HG02798 (cell line): ENCODE measurements at regions not wholly inside any gene's neighbourhood (a gene's known extent, or its start where the extent isn't known, plus 50 kb on each side); places are given as distances from the start of the nearest gene placed in this dataset.
"Not testable (repeated sequence)": the region's sequence is repeated elsewhere in the genome, so short reads cannot be mapped to it uniquely, and the experiment has no call there.

Experiments used
- ATAC-seq: cut with Tn5 transposase; IDR thresholded peaks from one replicate; pipeline ENCODE4 v1.9.1; 2021; ENCODE audit warnings: mild to moderate bottlenecking; ENCODE audit not compliant: unreplicated experiment, poor library complexity

DNA sequence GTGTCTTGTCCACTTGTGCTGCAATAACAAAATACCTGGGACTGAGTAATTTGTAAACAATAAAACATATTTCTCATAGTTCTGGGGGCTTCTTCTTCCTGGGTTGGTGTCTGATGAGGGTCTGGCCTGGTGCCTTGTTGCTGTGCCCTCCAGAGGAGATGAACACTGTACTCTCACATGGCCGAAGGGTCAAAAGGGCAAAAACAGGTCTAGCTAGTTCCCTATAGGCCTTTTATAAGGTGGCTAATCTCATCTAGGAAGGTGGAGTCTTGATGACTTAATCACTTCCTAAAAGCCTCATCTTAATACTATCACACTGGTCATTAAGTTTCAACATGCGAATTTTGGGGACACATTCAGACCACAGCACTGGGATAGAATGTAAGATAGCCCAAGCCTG lies 228.4 kb downstream of the TLE3 start:
- no peak for ATAC-seq

DNA sequence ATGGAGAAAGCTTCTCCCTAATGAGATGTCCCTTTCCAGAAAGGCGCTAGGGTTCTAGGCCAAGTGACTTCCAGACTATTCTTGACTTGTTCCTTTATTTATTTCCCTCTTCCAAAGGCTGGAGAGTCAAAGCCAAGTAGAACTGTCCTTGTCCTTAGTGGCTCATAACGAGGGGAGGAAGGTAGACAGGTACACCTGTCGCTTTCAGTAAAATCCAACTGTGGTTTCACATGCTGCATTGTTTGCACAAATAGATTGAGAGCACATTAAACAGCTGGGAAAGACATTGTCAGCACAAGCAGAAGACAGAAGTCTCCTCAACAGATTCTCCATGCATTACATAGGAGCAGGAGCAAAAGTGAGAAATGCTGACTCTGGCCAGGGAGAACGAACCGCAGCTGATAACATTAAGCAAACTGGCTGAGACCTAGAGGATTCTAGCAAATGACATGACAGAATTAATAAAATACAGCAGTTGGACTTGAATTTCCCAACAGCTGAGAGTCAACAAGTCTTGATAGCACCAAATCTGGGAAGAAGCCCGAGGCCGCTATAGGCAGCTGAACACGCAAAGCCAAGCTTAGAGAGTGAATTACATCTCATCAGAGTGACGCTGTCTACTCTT lies 227.7 kb downstream of the TLE3 start:
- no peak for ATAC-seq

GRCh38 chr15:69871511-69872134 lies 226.1 kb downstream of the TLE3 start:
- ATAC-seq: no peak

- ATAC-seq: no peak
Measured at GRCh38 chr15:69873807-69874206, 223.9 kb downstream of the TLE3 start.

DNA sequence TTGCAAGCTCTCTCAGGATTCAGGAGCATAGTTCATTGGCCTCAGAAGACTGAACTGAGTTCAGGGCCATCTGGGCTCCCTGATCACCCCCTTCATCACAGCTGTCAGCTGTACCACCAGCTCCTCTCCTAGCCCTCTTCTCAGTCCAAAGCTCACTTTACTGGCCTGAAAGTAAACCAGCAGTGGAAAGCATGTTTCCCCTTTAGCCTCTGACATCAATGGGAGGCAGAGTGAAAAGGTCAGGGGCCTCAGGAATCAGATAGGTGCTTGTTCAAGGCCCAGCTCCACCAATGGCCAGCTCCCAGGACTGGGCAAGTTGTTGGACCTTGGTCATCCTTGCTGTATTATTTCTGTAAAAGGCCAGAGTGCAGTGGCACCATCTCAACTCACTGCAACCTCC lies 223.4 kb downstream of the TLE3 start:
- no peak for ATAC-seq

DNA sequence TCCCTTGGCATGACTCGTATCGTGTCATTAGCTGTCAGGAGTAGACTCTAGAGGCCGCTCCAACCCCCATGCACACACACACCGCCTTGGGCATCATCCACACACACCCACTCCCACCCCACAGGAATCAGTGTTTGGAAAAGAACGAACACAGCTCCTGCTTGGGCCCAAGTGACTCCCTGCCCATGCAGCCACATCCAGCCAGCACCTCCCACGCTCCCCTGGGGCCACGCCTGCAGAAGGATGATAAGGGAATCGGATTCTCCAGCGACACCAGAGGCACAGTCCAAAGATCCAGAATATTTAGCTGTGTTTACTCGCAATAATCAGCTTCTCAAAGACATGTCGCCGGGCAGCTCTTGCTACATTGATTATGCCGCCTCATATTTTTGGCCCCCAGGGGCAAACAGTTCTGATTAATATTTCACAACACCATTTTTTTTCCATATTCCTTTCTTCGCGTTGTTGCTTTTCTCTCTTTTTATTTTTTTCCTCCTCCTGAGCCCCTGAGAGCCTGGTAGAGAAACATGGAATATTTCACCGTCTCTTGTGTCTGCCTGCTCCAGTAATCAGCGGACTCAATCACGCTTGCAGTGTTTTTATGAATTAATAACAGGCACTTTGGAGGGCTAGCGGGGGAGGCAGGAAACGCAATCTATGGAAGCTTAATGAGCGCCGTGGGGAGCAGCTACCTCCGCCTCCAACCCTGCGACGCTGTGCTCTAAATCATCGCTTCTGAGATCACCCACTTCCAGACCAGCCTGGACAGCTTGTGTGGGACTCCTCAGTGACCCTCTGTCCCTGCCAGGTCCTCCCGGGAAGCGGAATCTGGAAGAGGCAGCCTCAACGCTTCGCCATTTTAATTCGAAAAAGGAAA lies 221.4 kb downstream of the TLE3 start:
- no peak for ATAC-seq

GRCh38 chr15:69879963-69880362 lies 217.8 kb downstream of the TLE3 start:
- not testable (repeated sequence) for ATAC-seq

GRCh38 chr15:69880571-69881301 lies 217.0 kb downstream of the TLE3 start:
- ATAC-seq: no peak

DNA sequence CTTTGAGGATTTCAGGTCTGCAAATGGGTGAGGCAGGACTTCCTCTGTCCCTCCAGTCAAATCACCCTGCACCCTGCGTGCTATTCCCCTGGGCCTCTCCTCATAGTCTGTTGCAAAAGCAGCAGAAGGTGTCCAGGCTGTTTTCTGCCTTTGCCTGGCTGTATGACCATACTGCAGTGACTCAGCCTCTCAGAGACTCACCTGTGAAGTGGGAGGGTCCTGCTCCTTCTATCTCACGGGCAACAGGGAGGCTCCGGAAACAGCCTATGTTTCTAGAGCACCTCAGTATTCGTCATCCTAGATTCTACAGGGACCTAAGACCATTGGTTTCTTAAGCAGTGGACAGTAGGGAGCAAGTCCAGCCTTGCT lies 216.4 kb downstream of the TLE3 start:
- no peak for ATAC-seq

DNA sequence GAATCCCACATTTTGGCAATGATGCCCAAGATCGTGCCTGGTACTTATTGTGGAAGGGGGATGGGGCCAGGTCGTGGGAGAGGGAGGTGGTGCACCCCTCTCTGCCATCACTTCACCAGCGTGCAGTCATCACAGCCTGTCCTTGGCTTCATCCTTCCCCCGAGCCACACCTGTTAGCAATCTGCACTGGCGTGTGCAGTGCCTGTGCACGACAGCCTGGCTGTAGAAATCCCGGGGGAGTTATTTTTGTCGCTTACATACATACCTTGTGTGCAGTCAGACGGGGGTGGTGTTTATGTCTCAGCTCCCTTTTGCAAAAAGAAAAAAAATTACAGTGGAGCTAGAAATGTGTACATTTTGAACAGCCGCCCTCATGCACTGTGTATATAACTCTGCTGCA lies 216.0 kb downstream of the TLE3 start:
- peak; percentile 49 for ATAC-seq

- ATAC-seq: no peak
Measured at GRCh38 chr15:69883306-69883705, 214.4 kb downstream of the TLE3 start.

- ATAC-seq: no peak
Measured at GRCh38 chr15:69885173-69885955, 212.4 kb downstream of the TLE3 start.

DNA sequence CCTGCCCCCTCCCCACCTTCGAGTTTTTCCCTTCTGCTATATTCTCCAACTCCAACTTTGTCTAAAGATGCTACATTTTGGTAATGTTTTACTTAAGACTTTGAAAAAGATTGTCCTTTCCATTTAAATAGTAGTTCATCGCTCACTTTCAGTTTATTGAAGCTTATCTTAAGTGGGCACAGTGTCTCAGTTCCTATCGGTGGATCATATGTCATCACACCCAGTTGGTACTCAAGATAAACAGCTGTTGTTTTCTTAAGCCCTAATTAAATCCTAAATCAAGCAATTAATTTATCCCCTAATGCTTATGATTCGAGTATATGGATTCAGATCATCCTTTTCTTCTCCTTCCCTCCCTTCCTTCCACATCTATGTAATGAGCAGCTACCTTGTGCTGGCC lies 210.7 kb downstream of the TLE3 start:
- no peak for ATAC-seq

DNA sequence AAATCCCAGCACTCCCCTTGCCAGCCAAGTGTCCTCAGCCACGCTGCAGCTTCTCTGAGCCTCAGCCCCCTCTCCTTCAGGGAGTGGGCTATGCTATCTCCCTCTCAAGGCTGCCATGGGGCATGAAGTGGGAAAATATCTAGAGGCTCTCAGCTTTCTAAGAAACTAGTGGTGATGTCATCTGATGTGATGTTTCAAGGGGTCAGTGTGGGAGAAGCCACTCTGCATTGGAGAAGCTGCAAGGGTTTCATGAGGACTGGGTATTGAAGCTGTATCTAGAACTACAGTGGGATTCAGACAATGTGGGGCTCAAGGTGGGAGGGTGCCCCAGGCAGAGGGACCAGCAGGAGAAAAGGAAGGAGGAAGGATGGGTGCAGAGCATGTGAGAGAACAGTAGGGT lies 210.2 kb downstream of the TLE3 start:
- ATAC-seq: no peak

- no peak for ATAC-seq
Measured at GRCh38 chr15:69888406-69888805, 209.3 kb downstream of the TLE3 start.

DNA sequence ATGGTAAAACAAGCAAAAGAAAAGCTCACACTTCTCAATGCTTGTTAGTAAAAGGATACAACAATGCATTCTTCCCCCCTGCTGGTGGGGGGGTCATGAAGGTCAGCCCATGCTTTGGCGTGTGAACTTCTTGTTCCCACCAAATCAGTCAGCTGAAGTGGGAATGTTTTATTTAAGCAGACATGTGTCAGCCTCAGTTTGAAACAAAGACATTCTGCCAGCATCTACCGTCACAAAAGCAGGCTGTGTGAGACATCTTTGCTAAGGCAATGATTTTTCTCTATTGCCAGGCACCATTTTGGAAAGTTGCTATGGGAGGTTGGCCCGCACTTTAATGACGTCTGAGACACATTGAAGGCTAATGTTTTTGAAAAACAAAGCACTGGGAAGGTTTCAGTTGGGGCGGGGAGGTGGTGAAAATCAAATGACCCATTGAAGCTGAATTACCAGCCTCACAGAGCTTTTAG lies 206.6 kb downstream of the TLE3 start:
- ATAC-seq: no peak

GRCh38 chr15:69891606-69892005 lies 206.1 kb downstream of the TLE3 start:
- ATAC-seq: no peak

DNA sequence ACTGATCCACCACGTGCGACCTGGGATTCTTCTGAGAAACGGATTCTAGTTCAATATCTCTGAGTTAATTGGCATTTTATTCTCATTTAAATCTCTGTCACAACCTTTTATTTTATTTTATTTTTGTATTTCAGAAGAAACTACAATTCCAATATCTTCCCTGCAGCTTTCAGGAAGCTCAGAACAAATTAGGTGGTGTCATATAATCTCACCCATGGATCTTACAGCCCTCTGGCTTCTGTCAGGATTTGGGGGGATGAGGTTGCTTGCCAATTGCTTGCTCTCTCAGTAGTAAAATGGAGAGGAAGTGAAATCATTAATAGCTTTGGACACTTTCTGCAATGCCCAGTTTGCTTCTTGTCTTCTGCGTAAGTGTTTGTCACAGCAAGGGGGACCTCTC lies 205.4 kb downstream of the TLE3 start:
- no peak for ATAC-seq

GRCh38 chr15:69893086-69893485 lies 204.6 kb downstream of the TLE3 start:
- ATAC-seq: no peak

- no peak for ATAC-seq
Measured at GRCh38 chr15:69893863-69894262, 203.9 kb downstream of the TLE3 start.
